AG20443 (cell line): ENCODE measurements at regions not wholly inside any gene's neighbourhood (a gene's known extent, or its start where the extent isn't known, plus 50 kb on each side); places are given as distances from the start of the nearest gene placed in this dataset.

Source experiments
- DNase-seq: peaks from one replicate; pipeline ENCODE4 v3.0.0; 2012; ENCODE audit warnings: low spot score, mixed read lengths

DNA sequence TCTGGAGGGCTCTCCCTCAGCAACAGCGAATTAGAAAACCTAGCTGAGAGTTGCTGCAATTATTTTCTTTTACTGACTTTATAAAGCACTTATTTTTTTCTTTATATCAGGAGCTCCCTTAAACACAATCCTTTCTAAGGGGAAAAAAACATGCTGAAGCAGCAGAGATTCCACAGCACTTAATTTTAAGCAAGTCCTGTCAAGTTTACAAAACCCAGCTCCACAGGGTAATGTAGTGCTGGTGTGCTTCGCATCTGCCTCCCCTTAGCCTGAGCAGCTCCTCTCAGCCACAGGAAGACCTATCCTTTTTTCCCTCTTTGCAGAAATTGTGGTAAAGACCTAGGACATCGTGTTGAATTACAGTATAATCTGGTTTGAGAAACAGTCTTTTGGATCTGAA lies 208.1 kb upstream of the SYNDIG1 start:
- no peak for DNase-seq

DNA sequence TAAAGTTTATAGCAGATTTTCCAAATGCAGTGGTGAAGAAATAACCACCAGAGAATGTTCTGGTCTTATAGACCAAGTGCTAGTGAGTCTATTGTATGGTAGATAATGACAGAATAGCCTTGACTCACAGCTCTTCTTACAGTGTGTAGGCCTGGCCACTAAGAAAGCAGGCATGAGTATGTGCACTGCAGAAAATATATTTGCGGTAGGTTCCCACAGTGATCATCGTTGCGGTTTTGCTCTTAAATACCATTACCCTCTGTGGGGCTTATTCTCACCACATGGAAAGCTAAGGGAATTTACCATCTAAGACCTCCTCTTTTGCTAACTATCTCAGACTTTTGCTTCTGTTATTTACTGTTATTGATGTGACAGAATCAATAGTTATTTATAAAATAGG lies 212.3 kb upstream of the SYNDIG1 start:
- DNase-seq, result no peak

GRCh38 chr20:24256307-24256706 lies 213.1 kb upstream of the SYNDIG1 start:
- no peak for DNase-seq

- no peak for DNase-seq
Measured at GRCh38 chr20:24254480-24254879, 214.9 kb upstream of the SYNDIG1 start.

DNA sequence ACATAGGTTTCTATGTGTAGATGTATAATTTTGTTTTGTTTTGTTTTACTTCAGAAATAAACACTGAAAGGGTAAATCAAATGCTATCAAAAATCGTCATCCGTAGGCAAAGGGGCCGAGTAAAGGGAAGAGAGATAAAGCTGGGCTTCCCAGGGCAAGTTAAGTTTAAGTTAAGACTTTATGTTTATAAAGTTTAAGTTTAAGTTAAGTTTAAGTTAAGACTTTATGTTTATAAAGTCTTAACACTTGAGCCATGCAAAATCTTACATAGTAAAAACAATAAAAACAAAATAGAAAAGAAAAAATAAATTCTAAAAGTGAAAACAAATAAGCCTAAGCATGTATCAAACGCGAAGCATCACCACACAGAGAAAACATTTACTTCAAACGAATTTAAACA lies 216.1 kb upstream of the SYNDIG1 start:
- DNase-seq, result no peak

GRCh38 chr20:24245094-24245493 lies 224.3 kb upstream of the SYNDIG1 start:
- no peak for DNase-seq

DNA sequence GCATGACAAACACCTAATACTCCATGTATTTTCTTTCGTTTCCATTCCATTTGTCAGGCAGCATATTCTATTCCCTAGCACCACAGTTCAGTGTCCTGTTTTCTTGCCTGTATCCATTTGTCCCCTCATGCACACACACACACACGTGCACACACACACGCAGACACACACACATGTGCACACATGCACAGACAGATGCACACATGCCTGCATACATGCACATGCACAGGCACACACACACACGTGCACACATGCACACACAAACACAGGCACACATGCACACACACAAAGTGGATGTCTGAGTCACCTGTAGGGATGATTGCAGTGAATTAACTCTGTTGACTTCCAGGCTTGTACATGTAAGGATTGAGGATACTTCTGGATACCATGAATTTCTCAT lies 226.7 kb upstream of the SYNDIG1 start:
- no peak for DNase-seq

DNA sequence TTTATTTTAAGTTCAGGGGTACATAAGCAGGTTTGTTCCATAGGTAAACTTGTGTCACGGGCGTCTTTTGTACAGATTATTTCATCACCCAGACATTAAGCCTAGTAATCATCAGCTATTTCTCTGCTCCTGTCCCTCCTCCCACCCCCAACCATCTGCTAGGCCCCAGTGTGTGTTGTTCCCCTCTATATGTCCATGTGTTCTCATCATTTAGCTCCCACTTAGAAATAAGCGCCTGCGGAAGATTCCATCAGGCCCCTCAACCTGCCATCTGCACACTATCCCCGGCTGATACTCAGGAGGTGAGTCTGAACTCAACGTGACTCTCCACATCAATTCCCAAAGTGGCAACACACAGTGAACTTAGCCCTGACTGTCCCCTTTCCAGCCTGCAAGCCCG lies 228.0 kb upstream of the SYNDIG1 start:
- no peak for DNase-seq

DNA sequence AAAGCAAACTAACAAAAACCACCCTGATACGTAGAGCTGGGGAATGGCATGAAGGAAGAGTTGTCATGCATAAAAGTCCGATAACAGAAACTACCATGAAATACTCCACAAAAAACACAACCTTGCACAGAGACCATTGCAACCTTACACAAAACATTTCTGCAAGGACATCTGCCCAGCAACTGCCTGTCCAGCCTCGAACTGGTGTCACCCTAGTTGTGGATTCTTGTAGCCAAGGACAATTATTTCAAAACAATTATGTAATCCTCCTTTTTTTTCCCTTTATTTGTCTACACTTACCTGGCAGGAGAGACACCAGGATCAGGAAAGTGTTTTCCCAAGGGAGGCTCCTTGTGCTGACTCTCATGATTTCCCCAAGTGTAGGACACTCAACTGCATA lies 232.5 kb upstream of the SYNDIG1 start:
- DNase-seq, result no peak

DNA sequence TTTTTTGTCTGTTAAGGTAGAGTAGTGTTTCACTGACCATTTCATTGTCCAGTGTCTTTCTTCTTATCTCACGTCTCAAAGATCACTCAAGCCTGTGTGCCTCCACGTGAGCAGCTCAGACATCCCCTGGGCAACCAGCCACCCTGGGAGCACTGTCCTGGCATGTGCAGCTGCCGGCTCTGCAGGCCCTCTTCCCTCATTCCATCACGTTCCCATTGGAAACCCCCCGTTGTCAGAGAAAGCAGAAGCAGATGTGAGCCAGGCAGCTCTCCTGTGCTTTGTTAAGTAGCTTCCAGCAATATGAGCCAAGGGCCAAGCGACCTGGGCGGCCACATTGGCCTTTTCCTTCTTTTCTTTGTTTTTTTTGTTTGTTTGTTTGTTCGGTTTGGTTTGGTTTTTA lies 233.2 kb upstream of the SYNDIG1 start:
- DNase-seq, result no peak

DNA sequence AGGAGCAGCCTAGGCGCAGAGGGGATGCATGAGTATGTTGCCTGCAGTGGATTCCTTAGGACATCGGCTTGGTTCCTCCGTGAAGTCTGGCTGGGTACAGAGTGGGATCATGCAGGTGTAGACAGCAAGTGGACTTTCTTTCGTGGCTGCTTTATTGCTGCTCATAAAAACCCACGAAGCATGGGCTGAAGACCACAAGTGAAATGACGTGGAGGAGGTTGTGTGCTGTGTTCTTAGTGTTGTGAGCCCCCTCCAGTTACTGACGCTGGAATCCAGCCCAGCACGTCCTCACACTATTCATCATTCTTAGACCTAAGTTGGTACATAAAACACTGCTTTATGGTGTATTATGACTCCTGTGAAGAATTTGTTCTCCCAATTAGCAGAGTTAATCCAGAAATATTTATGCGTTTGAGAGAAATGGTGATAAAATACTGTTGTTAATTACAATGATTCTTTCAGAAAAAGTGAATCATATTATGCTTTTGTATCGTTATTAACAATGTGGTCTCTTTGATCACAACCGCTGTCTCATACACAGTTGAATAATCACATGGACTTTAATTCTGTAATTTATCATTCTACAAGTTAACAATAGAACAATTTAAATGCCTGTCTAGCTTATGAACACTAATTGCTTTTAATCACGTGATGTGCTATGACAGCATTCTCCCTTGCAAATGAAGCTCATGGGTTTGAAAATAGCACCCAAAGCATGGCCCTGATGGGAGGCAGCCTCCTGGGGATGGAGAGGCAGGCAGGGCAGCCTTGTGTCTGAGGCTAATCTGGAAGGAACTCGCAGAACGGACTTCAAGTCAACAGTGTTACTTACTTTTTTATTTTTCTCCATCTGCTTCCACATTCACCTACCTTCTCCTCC lies 233.9 kb upstream of the SYNDIG1 start:
- no peak for DNase-seq

DNA sequence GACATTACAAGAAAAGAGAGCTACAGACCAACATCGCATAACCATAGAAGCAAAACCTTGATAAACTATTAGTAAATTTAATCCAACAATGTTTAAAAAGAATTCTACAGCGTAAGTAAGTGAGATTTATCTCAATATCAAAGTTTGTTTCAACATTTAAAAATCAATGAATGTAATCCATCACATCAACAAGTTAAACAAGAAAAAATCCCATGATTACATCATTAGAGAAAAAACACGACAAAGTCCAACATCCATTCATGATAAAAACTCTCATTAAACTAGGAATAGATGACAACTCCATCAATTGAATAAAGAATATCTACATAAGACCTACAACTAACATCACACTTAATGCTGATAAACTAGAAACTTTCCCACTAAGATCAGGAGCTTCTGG lies 239.0 kb upstream of the GGTLC1 start:
- no peak for DNase-seq

GRCh38 chr20:24212494-24212893 lies 223.9 kb upstream of the GGTLC1 start:
- no peak for DNase-seq

- no peak for DNase-seq
Measured at GRCh38 chr20:24211972-24212371, 223.4 kb upstream of the GGTLC1 start.

GRCh38 chr20:24210356-24210755 lies 221.8 kb upstream of the GGTLC1 start:
- DNase-seq, result no peak

DNA sequence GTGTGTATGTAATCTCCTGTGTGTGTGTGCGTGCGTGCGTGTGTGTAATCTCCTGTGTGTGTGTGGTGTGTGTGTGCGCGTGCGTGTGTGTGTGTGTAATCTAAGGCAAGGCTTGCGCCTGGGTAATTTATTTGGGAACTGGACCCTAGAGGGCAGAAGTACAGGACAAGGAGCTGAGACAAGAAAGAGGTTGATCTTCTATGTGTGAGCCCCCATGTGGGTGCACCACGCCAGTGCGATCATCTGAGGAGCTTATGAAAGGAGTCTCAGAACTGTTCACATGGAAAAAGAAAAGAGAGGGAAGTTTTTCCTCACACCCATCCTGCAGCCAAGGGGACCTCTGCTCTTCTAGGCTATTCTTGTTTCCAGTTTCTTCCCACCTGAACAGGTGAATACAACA lies 220.1 kb upstream of the GGTLC1 start:
- no peak for DNase-seq

- DNase-seq, result no peak
Measured at GRCh38 chr20:24207803-24208300, 219.3 kb upstream of the GGTLC1 start.

DNA sequence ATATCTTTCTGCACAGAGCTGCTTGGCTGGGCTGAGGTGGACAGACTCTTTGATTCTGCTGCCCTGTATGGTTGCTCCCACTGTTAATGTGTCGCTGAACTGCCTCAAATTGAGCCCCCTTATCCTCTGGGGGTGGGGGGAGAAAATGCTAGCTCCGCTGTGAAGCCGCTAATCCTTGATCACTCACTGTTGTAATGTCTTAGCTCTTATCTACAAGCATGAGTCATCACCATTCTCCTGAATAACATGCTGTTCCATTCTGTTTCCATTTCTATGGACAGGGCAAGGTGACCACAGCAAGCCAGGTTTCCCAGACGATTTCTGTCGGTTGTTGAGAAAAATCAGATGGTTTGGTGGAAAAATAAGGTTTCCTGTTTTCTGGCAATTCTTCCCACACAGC lies 218.4 kb upstream of the GGTLC1 start:
- no peak for DNase-seq

- no peak for DNase-seq
Measured at GRCh38 chr20:24203526-24204183, 215.1 kb upstream of the GGTLC1 start.

DNA sequence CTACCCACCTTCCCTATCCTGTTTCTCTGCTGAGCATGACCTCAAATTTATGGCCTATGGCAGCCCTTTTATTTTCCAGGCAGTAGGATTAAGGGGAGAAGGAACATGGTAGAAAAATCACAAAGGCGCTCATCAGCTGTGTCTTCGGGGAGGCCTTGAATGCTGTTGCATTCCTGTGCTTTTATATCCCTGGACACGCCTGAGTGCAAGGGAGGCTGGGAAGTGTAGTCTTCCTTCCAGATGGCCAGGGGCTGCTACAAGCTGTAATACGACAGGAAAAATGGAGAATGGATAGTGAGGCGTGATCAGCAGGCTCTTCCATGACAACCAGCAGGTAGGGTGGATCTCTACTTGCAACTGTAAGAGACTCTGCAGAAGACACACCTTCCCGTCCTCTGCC lies 210.9 kb upstream of the GGTLC1 start:
- no peak for DNase-seq

GRCh38 chr20:24194143-24194542 lies 205.6 kb upstream of the GGTLC1 start:
- DNase-seq, result no peak

DNA sequence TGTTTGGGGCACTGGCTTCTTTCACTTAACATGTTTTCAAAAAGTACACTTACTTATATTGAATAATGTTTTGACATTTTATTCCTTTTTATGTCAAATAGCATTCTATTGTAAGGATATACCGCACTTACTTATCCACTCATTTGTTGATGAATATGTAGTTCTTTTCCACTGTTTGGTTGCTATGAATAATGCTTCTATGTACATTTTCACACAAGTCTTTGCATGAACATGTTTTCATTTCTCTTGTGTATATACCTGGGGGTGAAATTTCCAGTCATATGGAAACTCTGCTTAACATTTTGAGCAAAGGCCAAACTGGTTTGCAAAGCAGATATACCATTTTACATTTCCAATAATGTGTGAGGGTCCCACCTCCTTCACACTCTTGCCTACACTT lies 202.3 kb upstream of the GGTLC1 start:
- no peak for DNase-seq

DNA sequence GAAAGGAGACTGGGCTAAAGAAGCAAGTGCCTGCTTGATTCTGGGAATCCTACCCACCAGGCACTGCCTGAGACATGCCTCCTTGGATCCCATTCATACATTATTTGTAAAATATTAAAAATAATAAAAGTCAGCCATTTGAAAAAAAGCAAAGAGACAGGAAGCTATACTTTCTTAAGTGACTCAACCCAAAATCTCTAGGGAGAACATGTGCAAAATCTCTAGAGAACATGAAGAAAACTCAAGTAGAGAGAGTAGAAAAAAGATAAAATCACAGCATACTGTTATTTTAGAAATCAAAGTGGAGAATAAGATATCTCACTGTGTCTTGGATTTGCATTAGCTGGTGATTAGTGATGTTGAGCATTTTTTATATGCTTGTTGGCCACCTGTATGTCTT lies 197.2 kb upstream of the GGTLC1 start:
- no peak for DNase-seq

DNA sequence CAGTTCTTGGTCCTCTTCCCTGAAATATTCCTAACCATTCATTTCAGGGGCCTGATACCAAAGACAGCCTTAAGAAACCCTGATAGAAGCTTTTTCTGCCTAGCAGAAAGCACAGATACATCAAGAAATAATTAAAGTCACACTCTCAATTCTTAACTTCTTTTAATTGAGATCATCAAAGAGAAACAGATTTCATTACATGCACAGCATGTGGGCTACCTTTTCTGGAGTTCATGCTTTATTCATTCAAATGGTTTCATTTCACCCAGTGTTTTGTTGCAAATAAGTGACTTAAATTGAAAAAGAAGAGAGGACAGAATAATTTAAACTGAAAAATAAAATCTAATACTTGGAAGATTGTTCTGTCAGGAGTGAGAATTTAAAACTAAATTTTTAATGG lies 192.6 kb upstream of the GGTLC1 start:
- DNase-seq, result no peak
